Uterus (tissue), 3 donors: ENCODE measurements at regions not wholly inside any gene's neighbourhood (a gene's known extent, or its start where the extent isn't known, plus 50 kb on each side); places are given as distances from the start of the nearest gene placed in this dataset.

ENCODE experiments used
- DNase-seq, 2 donors: peaks; one replicate each; pipeline ENCODE4 v3.0.0-alpha.2; 2019 to 2020
- H3K27ac ChIP-seq, 2 donors: fragments of 200-600 bp; sonication (generic); 1 replicate in 1 of 2; 2 replicates in 1 of 2; pipeline ENCODE4 v1.5.1; 2016 to 2018
- H3K27me3 ChIP-seq, 2 donors: fragments of 200-600 bp; sonication (generic); one replicate each; pipeline ENCODE4 v1.5.1; 2018 to 2019; ENCODE audit warnings: control low read depth in 1 of 2
- H3K36me3 ChIP-seq, 2 donors: fragments of 200-600 bp; sonication (generic); one replicate each; pipeline ENCODE4 v1.5.1; 2019; ENCODE audit warnings: control low read depth in 1 of 2
- H3K4me1 ChIP-seq, 2 donors: fragments of 200-600 bp; sonication (generic); one replicate each; pipeline ENCODE4 v1.5.1; 2018 to 2019; ENCODE audit warnings: control low read depth in 1 of 2
- H3K4me3 ChIP-seq, 2 donors: fragments of 200-600 bp; sonication (generic); 1 replicate in 1 of 2; 2 replicates in 1 of 2; pipeline ENCODE4 v1.5.1; 2018 to 2019; ENCODE audit warnings: mild to moderate bottlenecking in 1 of 2
- H3K9me3 ChIP-seq, 2 donors: fragments of 200-600 bp; sonication (generic); one replicate each; pipeline ENCODE4 v1.5.1; 2019; ENCODE audit warnings: control low read depth in 1 of 2
- CTCF ChIP-seq, 4 experiments: fragments of 200-600 bp in 2 of 4; fragments of 450-650 bp in 2 of 4; sonication (generic) in 2 of 4; IDR thresholded peaks; one replicate each; pipeline ENCODE4 v1.5.1; 2016 to 2019; ENCODE audit warnings: antibody characterized with exemption in 4 of 4, mild to moderate bottlenecking in 2 of 4, moderate library complexity in 1 of 4
- POLR2A ChIP-seq, 2 donors: fragments of 450-650 bp; IDR thresholded peaks; one replicate each; pipeline ENCODE4 v1.6.1; 2016; ENCODE audit warnings: antibody characterized with exemption in 2 of 2, mild to moderate bottlenecking in 1 of 2, moderate library complexity in 1 of 2
- intact Hi-C: fragments of 100-400 bp; cut with DNase I; formaldehyde crosslinking; loops from one replicate; pipeline ENCODE4 v1.15.1; 2023; ENCODE audit warnings: low total_unique reads
- donor health status: DM: yes; HTN: yes; CAD: no.

- no peak for DNase-seq
- H3K27me3 ChIP-seq = no peaks in the 10 kb centered on the region
These were observed 388.4 kb upstream of the SPOCK3 start for GRCh38 chr4:167622481-167623240.

GRCh38 chr4:167623241-167623572 is 388.9 kb upstream of the SPOCK3 start:
- Histone ChIP-seq H3K36me3 (no peaks in the 10 kb centered on the region), H3K4me3 (no peak overlapping the region), H3K9me3 (no peaks in the 10 kb centered on the region), H3K27ac (no peak overlapping the region), H3K27me3 (no peaks in the 10 kb centered on the region), H3K4me1 (no peaks in the 10 kb centered on the region)
- no peak for TF ChIP-seq CTCF (IDR thresholded peaks at IDR 0.05)
- TF ChIP-seq POLR2A (IDR thresholded peaks at IDR 0.05) = no peak
- DNase-seq = no peak
- intact Hi-C loops = no loop called here

More at GRCh38 chr4:167622481-167623240, 388.4 kb upstream of the SPOCK3 start:
- no peaks in the 10 kb centered on the region for H3K36me3 ChIP-seq
- intact Hi-C loops = no loop called here
- no peaks in the 10 kb centered on the region for H3K9me3 ChIP-seq
- H3K4me3 ChIP-seq = no peak overlapping the region
- H3K4me1 ChIP-seq = no peaks in the 10 kb centered on the region
- no peak overlapping the region for H3K27ac ChIP-seq
- TF ChIP-seq POLR2A (IDR thresholded peaks at IDR 0.05) (no peak), CTCF (IDR thresholded peaks at IDR 0.05) (peak in 1 of 4 experiments; percentile 42)

GRCh38 chr4:167629272-167629671 is 395.0 kb upstream of the SPOCK3 start:
- Histone ChIP-seq H3K27ac (no peak overlapping the region), H3K9me3 (no peaks in the 10 kb centered on the region), H3K36me3 (no peaks in the 10 kb centered on the region), H3K4me3 (no peak overlapping the region), H3K27me3 (no peaks in the 10 kb centered on the region), H3K4me1 (no peaks in the 10 kb centered on the region)
- intact Hi-C loops = no loop called here
- DNase-seq = no peak
- no peak for TF ChIP-seq CTCF (IDR thresholded peaks at IDR 0.05)
- TF ChIP-seq POLR2A (IDR thresholded peaks at IDR 0.05) = no peak

GRCh38 chr4:167642250-167642649 is 408.0 kb upstream of the SPOCK3 start:
- H3K27ac ChIP-seq = no peak overlapping the region
- no peaks in the 10 kb centered on the region for H3K4me1 ChIP-seq
- DNase-seq = no peak
- intact Hi-C loops = no loop called here
- no peak overlapping the region for H3K4me3 ChIP-seq
- H3K27me3 ChIP-seq = no peaks in the 10 kb centered on the region
- H3K9me3 ChIP-seq = no peaks in the 10 kb centered on the region
- TF ChIP-seq POLR2A (IDR thresholded peaks at IDR 0.05) = no peak
- no peak for TF ChIP-seq CTCF (IDR thresholded peaks at IDR 0.05)
- H3K36me3 ChIP-seq = no peaks in the 10 kb centered on the region

- TF ChIP-seq CTCF (IDR thresholded peaks at IDR 0.05) (no peak), POLR2A (IDR thresholded peaks at IDR 0.05) (no peak)
- DNase-seq = no peak
- Histone ChIP-seq H3K4me1 (no peaks in the 10 kb centered on the region), H3K27me3 (no peaks in the 10 kb centered on the region), H3K9me3 (no peaks in the 10 kb centered on the region), H3K36me3 (no peaks in the 10 kb centered on the region), H3K27ac (no peak overlapping the region), H3K4me3 (no peak overlapping the region)
- intact Hi-C loops = no loop called here
These were observed 411.1 kb upstream of the SPOCK3 start for GRCh38 chr4:167645358-167645757.
